A549 (cell line): ENCODE measurements at regions not wholly inside any gene's neighbourhood (a gene's known extent, or its start where the extent isn't known, plus 50 kb on each side); places are given as distances from the start of the nearest gene placed in this dataset.

ENCODE experiments used
- ATAC-seq, 2 experiments: fragments of 200-7000 bp in 1 of 2; fragments of >200 bp in 1 of 2; cut with Nextera tagmentation in 1 of 2; cut with Tn5 transposase in 1 of 2; 3 replicates each; pipeline versions ENCODE4 v1.8.0 to v1.9.1; 2018 to 2020; ENCODE audit warnings: mild to moderate bottlenecking in 1 of 2, moderate library complexity in 1 of 2
- CTCF ChIA-PET: fragments of 300-600 bp; sonication (Branson Sonifier 250); formaldehyde crosslinking; extraction: SDS; loops from one replicate; lab custom pipeline; 2021; ENCODE audit warnings: antibody characterized with exemption, inconsistent platforms; lab: Yijun Ruan, JAX
- POLR2A ChIA-PET: fragments of 350-600 bp; formaldehyde crosslinking; extraction: SDS; loops from one replicate; lab custom pipeline; 2021; ENCODE audit warnings: antibody characterized with exemption, inconsistent platforms; lab: Yijun Ruan, JAX
- DNase-seq, 2 experiments: peaks; one replicate each; pipeline versions ENCODE4 v3.0.0 to v3.0.0-alpha.2; 2011 to 2016; ENCODE audit warnings: low read depth in 1 of 2, low spot score in 1 of 2
- FAIRE-seq: peaks from 2 replicates; lab custom pipeline; 2011; peaks lifted over from hg19 to GRCh38; lab: Jason Lieb, UNC
- H3K27ac ChIP-seq, 2 experiments: fragments of >200 bp; sonication (Bioruptor Twin); formaldehyde crosslinking; 3 replicates each; pipeline ENCODE4 v1.5.1; 2016 to 2017
- H3K4me1 ChIP-seq: fragments of >200 bp; sonication (Bioruptor Twin); formaldehyde crosslinking; 3 replicates; pipeline ENCODE4 v1.6.1; 2016
- H3K4me2 ChIP-seq: fragments of >200 bp; sonication (Bioruptor Twin); formaldehyde crosslinking; 3 replicates; pipeline ENCODE4 v1.6.1; 2016
- H3K4me3 ChIP-seq: fragments of >200 bp; sonication (Bioruptor Twin); formaldehyde crosslinking; 3 replicates; pipeline ENCODE4 v1.5.1; 2016
- H3K9me3 ChIP-seq: fragments of >200 bp; sonication (Bioruptor Twin); formaldehyde crosslinking; 3 replicates; pipeline ENCODE4 v1.6.1; 2016
- BCL3 ChIP-seq: fragments of >200 bp; sonication (Bioruptor Twin); formaldehyde crosslinking; IDR thresholded peaks from 3 replicates; pipeline ENCODE4 v1.6.1; 2016
- BHLHE40 ChIP-seq: IDR thresholded peaks from 2 replicates; pipeline ENCODE4 v1.6.1; 2012; ENCODE audit warnings: low read depth, low read length, inconsistent platforms
- CBX2 ChIP-seq: fragments of 200-600 bp; sonication (generic); IDR thresholded peaks from 2 replicates; pipeline ENCODE4 v1.6.1; 2016; ENCODE audit warnings: low read depth, mild to moderate bottlenecking, borderline replicate concordance
- CBX8 ChIP-seq: fragments of 200-600 bp; sonication (generic); IDR thresholded peaks from 2 replicates; pipeline ENCODE4 v1.6.1; 2016
- CHD2 ChIP-seq: fragments of 150-350 bp; IDR thresholded peaks from 2 replicates; pipeline ENCODE4 v1.6.1; 2014; ENCODE audit warnings: low read length; ENCODE audit not compliant: partially characterized antibody
- CHD4 ChIP-seq: fragments of 200-600 bp; sonication (generic); IDR thresholded peaks from 2 replicates; pipeline ENCODE4 v1.6.1; 2016; ENCODE audit warnings: antibody characterized with exemption, mild to moderate bottlenecking, borderline replicate concordance
- CTCF ChIP-seq: fragments of >200 bp; sonication (Bioruptor Twin); formaldehyde crosslinking; IDR thresholded peaks from 3 replicates; pipeline ENCODE4 v1.5.1; 2016
- E2F6 ChIP-seq: IDR thresholded peaks from 2 replicates; pipeline ENCODE4 v1.6.1; 2012; ENCODE audit warnings: low read depth, borderline replicate concordance
- EHMT2 ChIP-seq: fragments of 200-600 bp; sonication (generic); IDR thresholded peaks from 2 replicates; pipeline ENCODE4 v1.6.1; 2016; ENCODE audit warnings: antibody characterized with exemption, low read depth, mild to moderate bottlenecking, moderate library complexity
- EP300 ChIP-seq, 2 experiments: fragments of >200 bp; sonication (Bioruptor Twin); formaldehyde crosslinking; IDR thresholded peaks; 2 replicates in 1 of 2; 3 replicates in 1 of 2; pipeline ENCODE4 v1.6.1; 2016 to 2017
- FOXS1 ChIP-seq: fragments of 250-450 bp; sonication (Bioruptor Pico); IDR thresholded peaks from 2 replicates; pipeline ENCODE4 v1.5.0; 2020; ENCODE audit warnings: mild to moderate bottlenecking, moderate library complexity
- GATA3 ChIP-seq: IDR thresholded peaks from 2 replicates; pipeline ENCODE4 v1.6.1; 2012; ENCODE audit warnings: borderline replicate concordance
- HDAC2 ChIP-seq: fragments of 200-600 bp; sonication (generic); IDR thresholded peaks from 2 replicates; pipeline ENCODE4 v1.6.1; 2016
- HEYL ChIP-seq: fragments of 250-450 bp; sonication (Bioruptor Pico); IDR thresholded peaks from 2 replicates; pipeline ENCODE4 v1.8.0; 2021; ENCODE audit warnings: mild to moderate bottlenecking, moderate library complexity
- HOXB13 ChIP-seq: fragments of 250-450 bp; sonication (Bioruptor Pico); IDR thresholded peaks from 2 replicates; pipeline ENCODE4 v1.5.0; 2020; ENCODE audit warnings: low read depth, mild to moderate bottlenecking, moderate library complexity
- HOXB5 ChIP-seq: fragments of 250-450 bp; sonication (Bioruptor Pico); IDR thresholded peaks from 2 replicates; pipeline ENCODE4 v1.5.0; 2020; ENCODE audit warnings: mild to moderate bottlenecking, moderate library complexity
- JUN ChIP-seq, 2 experiments: fragments of >200 bp; sonication (Bioruptor Twin); formaldehyde crosslinking; IDR thresholded peaks; 2 replicates in 1 of 2; 3 replicates in 1 of 2; pipeline ENCODE4 v1.6.1; 2016 to 2017
- KDM1A ChIP-seq: fragments of 200-600 bp; sonication (generic); IDR thresholded peaks from 2 replicates; pipeline ENCODE4 v1.6.1; 2016; ENCODE audit warnings: low read depth, mild to moderate bottlenecking
- MYC ChIP-seq: IDR thresholded peaks from 2 replicates; pipeline ENCODE4 v1.6.1; 2012; ENCODE audit warnings: mild to moderate bottlenecking, inconsistent platforms, low read length, improper control_type of control experiment, borderline replicate concordance
- NPAS2 ChIP-seq: fragments of 250-450 bp; sonication (Bioruptor Pico); IDR thresholded peaks from 2 replicates; pipeline ENCODE4 v1.8.0; 2022; ENCODE audit warnings: mild to moderate bottlenecking, moderate library complexity, borderline replicate concordance
- PHF8 ChIP-seq: fragments of 200-600 bp; sonication (generic); IDR thresholded peaks from 2 replicates; pipeline ENCODE4 v1.6.1; 2016; ENCODE audit warnings: low read depth, mild to moderate bottlenecking, antibody characterized with exemption, moderate library complexity, borderline replicate concordance
- POLR2A ChIP-seq: IDR thresholded peaks from 2 replicates; pipeline ENCODE4 v1.6.1; 2012; ENCODE audit warnings: mild to moderate bottlenecking, low read length
- POLR2AphosphoS2 ChIP-seq: conservative IDR thresholded peaks from 2 replicates; pipeline ENCODE4 v1.6.1; 2012; ENCODE audit warnings: low read length, improper control_type of control experiment, inconsistent platforms
- RARB ChIP-seq: fragments of 250-450 bp; sonication (Bioruptor Pico); IDR thresholded peaks from 2 replicates; pipeline ENCODE4 v1.8.0; 2021; ENCODE audit warnings: mild to moderate bottlenecking, moderate library complexity
- RCOR1 ChIP-seq: fragments of 150-350 bp; IDR thresholded peaks from 2 replicates; pipeline ENCODE4 v1.6.1; 2014; ENCODE audit warnings: antibody characterized with exemption, low read length, low read depth
- RFX5 ChIP-seq: fragments of 450-650 bp; IDR thresholded peaks from 2 replicates; pipeline ENCODE4 v1.7.1; 2014; ENCODE audit warnings: antibody characterized with exemption, mild to moderate bottlenecking, moderate library complexity
- SMC3 ChIP-seq: fragments of >200 bp; sonication (Bioruptor Twin); formaldehyde crosslinking; IDR thresholded peaks from 3 replicates; pipeline ENCODE4 v1.6.1; 2018; ENCODE audit warnings: inconsistent platforms
- SREBF2 ChIP-seq: fragments of 450-650 bp; IDR thresholded peaks from 2 replicates; pipeline ENCODE4 v1.6.1; 2014; ENCODE audit warnings: mild to moderate bottlenecking, moderate library complexity
- TP53 ChIP-seq: fragments of 250-450 bp; sonication (Bioruptor Pico); IDR thresholded peaks from 2 replicates; pipeline ENCODE4 v1.5.0; 2021; ENCODE audit warnings: mild to moderate bottlenecking, moderate library complexity
- ZC3H11A ChIP-seq: fragments of 450-650 bp; IDR thresholded peaks from 2 replicates; pipeline ENCODE4 v1.6.1; 2014; ENCODE audit warnings: antibody characterized with exemption, mild to moderate bottlenecking
- ZFP36 ChIP-seq: fragments of 450-650 bp; IDR thresholded peaks from 2 replicates; pipeline ENCODE4 v1.6.1; 2014; ENCODE audit warnings: borderline replicate concordance; ENCODE audit not compliant: partially characterized antibody
- ZNF302 ChIP-seq: fragments of 250-450 bp; sonication (Bioruptor Pico); IDR thresholded peaks from 2 replicates; pipeline ENCODE4 v1.9.0; 2021; ENCODE audit warnings: inconsistent platforms, mild to moderate bottlenecking, moderate library complexity
- WGBS: methylation state at CpG from one replicate; pipeline ENCODE4 v1.1.6; 2017; ENCODE audit errors: missing lambda C conversion rate; 5-methylcytosine and 5-hydroxymethylcytosine counted together

- no peak for TF ChIP-seq HEYL (CRISPR knock-in tag)
- TF ChIP-seq, all 56 proteins: peak for 0
These were observed 804.4 kb downstream of the BRD1 start (continued) for GRCh38 chr22:49023161-49023878.

- FAIRE-seq (no peak), DNase-seq (no peak), ATAC-seq (no peak)
- no CpG with 5 or more reads among the region's 4 CpGs for WGBS
- Histone ChIP-seq H3K4me3 (no peak overlapping the region), H3K4me2 (no peak overlapping the region), H3K27ac (no peak overlapping the region), H3K4me1 (no peaks in the 10 kb centered on the region), H3K9me3 (no peaks in the 10 kb centered on the region)
- CTCF ChIA-PET = no interaction called here
- TF ChIP-seq RCOR1 (no peak), E2F6 (no peak), MYC (no peak), JUN (IDR thresholded peaks at IDR 0.05) (no peak), HOXB5 (CRISPR knock-in tag) (no peak), RFX5 (no peak), NPAS2 (CRISPR knock-in tag) (no peak), CBX8 (no peak), POLR2A (no peak), GATA3 (no peak), TP53 (CRISPR knock-in tag) (no peak), BCL3 (no peak), HDAC2 (no peak), CHD2 (no peak), BHLHE40 (no peak), POLR2AphosphoS2 (no peak), CHD4 (no peak), KDM1A (no peak)
- POLR2A ChIA-PET = no interaction called here
These were observed 804.9 kb downstream of the BRD1 start for GRCh38 chr22:49022816-49023160.

GRCh38 chr22:49021926-49022815 lies 805.5 kb downstream of the BRD1 start:
- WGBS = 13% methylated on average over 11 of the region's 23 CpGs
- ATAC-seq (no peak), FAIRE-seq (no peak), DNase-seq (no peak)
- ChIA-PET POLR2A (no interaction called here), CTCF (no interaction called here)
- H3K27ac ChIP-seq = no peak overlapping the region
- H3K9me3 ChIP-seq = no peaks in the 10 kb centered on the region
- H3K4me2 ChIP-seq = no peak overlapping the region
- H3K4me3 ChIP-seq = no peak overlapping the region
- no peaks in the 10 kb centered on the region for H3K4me1 ChIP-seq
- TF ChIP-seq ZC3H11A = no peak
- no peak for TF ChIP-seq ZNF302 (CRISPR knock-in tag)
- TF ChIP-seq BCL3 = no peak
- no peak for TF ChIP-seq HEYL (CRISPR knock-in tag)
- TF ChIP-seq FOXS1 = no peak
- no peak for TF ChIP-seq RARB (CRISPR knock-in tag)
- TF ChIP-seq CTCF = no peak
- TF ChIP-seq PHF8 = no peak
- no peak for TF ChIP-seq EHMT2
- no peak for TF ChIP-seq CBX2
- TF ChIP-seq TP53 (CRISPR knock-in tag) = no peak
- no peak for TF ChIP-seq HOXB13 (CRISPR knock-in tag)
- TF ChIP-seq SMC3 = no peak
- no peak for TF ChIP-seq ZFP36
- TF ChIP-seq SREBF2 = no peak
- no peak for TF ChIP-seq EP300 (IDR thresholded peaks at IDR 0.05)
- TF ChIP-seq POLR2AphosphoS2 = no peak
- TF ChIP-seq RCOR1 = no peak
